ENCODE measurements at regions not wholly inside any gene's neighbourhood (a gene's known extent, or its start where the extent isn't known, plus 50 kb on each side); places are given as distances from the start of the nearest gene placed in this dataset.

DNA sequence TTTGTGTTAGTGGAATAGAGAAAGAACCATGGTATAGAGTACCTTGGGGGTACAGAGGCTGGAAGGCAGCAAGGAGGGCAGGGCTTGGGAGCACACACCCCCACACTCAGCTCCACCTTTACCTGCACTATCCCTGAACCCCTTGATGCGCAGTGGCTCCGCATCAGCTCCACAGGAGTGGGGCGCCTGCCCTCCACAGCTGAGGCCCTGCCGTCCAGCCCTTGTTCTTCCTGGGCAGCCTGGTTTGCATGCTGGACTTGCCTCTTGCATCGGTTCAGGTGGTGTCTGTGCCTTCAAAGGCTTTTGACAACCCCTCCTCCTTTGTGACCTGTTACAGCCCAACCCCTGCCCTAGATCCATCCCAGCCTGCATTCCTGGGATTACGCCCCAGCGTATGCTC lies 52.6 kb upstream of the ZNF32 start:
- Histone ChIP-seq H4K91ac (replicated peaks; ENCODE audit: insufficient read length, low read length) (no peak overlapping the region), H3K4me1 (replicated peaks in 1 of 4; ENCODE audit: control insufficient read depth in 3 of 4, insufficient read depth in 4 of 4, low read length in 3 of 4) (no peaks in the 10 kb centered on the region), H3K79me2 (ENCODE audit: control insufficient read depth in 1 of 2, insufficient read depth in 2 of 2, low read length in 2 of 2) (no peaks in the 10 kb centered on the region), H3K4me3 (ENCODE audit: extremely low read depth in 1 of 4, insufficient read depth in 2 of 4, low read depth in 3 of 4, low read length in 4 of 4) (no peak overlapping the region), H3K36me3 (ENCODE audit: control insufficient read depth in 2 of 4, insufficient read depth in 4 of 4, low read length in 3 of 4) (no peaks in the 10 kb centered on the region), H2AK5ac (ENCODE audit: low read depth, low read length) (no peak overlapping the region), H3K9ac (replicated peaks in 1 of 4; ENCODE audit: extremely low read depth in 1 of 4, low read depth in 3 of 4, low read length in 3 of 4) (no peak overlapping the region), H4K20me1 (replicated peaks in 1 of 2; ENCODE audit: control insufficient read depth in 1 of 2, insufficient read depth in 2 of 2, low read length in 2 of 2) (peaks cover 0 to 5% of the 10 kb centered on the region in 2 experiments), H3K27me3 (replicated peaks in 1 of 4; ENCODE audit: control insufficient read depth in 3 of 4, extremely low read depth in 1 of 4, insufficient read depth in 3 of 4, low read length in 3 of 4) (no peaks in the 10 kb centered on the region), H3K56ac (replicated peaks; ENCODE audit: insufficient read length, low read depth, low read length) (no peak overlapping the region), H3K27ac (ENCODE audit: low read depth, low read length) (no peak overlapping the region), H2BK20ac (ENCODE audit: low read length) (no peak overlapping the region), H3K9me3 (ENCODE audit: insufficient read depth in 2 of 2, low read depth in 1 of 2, low read length in 1 of 2) (no peaks in the 10 kb centered on the region), H2AFZ (ENCODE audit: low read length) (no peak overlapping the region), H4K5ac (ENCODE audit: insufficient read length, low read depth, low read length) (no peak overlapping the region), H3K79me1 (ENCODE audit: low read depth, low read length) (no peaks in the 10 kb centered on the region), H2BK12ac (ENCODE audit: low read depth, low read length) (no peak overlapping the region), H3K23me2 (ENCODE audit: low read depth, low read length) (peaks cover 6% of the 10 kb centered on the region; the same call in 1 of the 2 replicates), H3K4ac (replicated peaks; ENCODE audit: insufficient read length, low read depth, low read length) (no peak overlapping the region), H3K18ac (ENCODE audit: extremely low read depth, low read length) (no peak overlapping the region), H4K8ac (ENCODE audit: extremely low read depth, insufficient read depth, low read length) (no peak overlapping the region), H2BK120ac (replicated peaks; ENCODE audit: low read depth, low read length) (no peak overlapping the region), H2BK15ac (ENCODE audit: low read length) (no peak overlapping the region), H3K23ac (ENCODE audit: insufficient read length) (no peak overlapping the region), H3K4me2 (ENCODE audit: insufficient read depth in 1 of 2, low read depth in 2 of 2, low read length in 2 of 2) (no peak overlapping the region), H3K14ac (ENCODE audit: insufficient read length) (no peak overlapping the region), H2BK5ac (ENCODE audit: low read depth, low read length) (no peak overlapping the region)
- ChIA-PET CTCF (ENCODE audit: partially characterized antibody) (interaction anchor here (0.8 to 1.2 kb wide), 2 partner anchors 11 to 13 kb away, joined by 3 read pairs; no protein-coding TSS in a partner anchor), POLR2A (ENCODE audit: partially characterized antibody) (no interaction called here)
- 75% methylated on average over 7 of the region's 7 CpGs; no CpG with 5 or more reads in 1 of the 2 experiments for WGBS, 2 experiments (ENCODE audit: extremely low coverage in 1 of 2, insufficient coverage in 1 of 2, insufficient read length in 1 of 2, insufficient replicate concordance in 2 of 2, low coverage in 1 of 2, low lambda C conversion rate in 2 of 2, missing lambda C conversion rate in 1 of 2)
- no peak for DNase-seq (ENCODE audit: low read depth in 1 of 2, low spot score in 2 of 2)
- FAIRE-seq, result no peak
- TF ChIP-seq SRF (IDR thresholded peaks at IDR 0.05; ENCODE audit: low read depth, low read length) (no peak), SP4 (IDR thresholded peaks at IDR 0.05; ENCODE audit: low read length) (no peak), RFX5 (IDR thresholded peaks at IDR 0.05; ENCODE audit: borderline replicate concordance, low read depth, low read length) (no peak), BRCA1 (IDR thresholded peaks at IDR 0.05; ENCODE audit: low read depth, low read length) (no peak), CHD2 (IDR thresholded peaks at IDR 0.05; ENCODE audit: low read length) (no peak), HDAC6 (IDR thresholded peaks at IDR 0.05; ENCODE audit: low read depth, low read length) (no peak), PHF8 (conservative IDR thresholded peaks at IDR 0.05; ENCODE audit: low read depth, low read length) (no peak), POU5F1 (IDR thresholded peaks at IDR 0.05; ENCODE audit: low read depth, low read length) (no peak), JUN (IDR thresholded peaks at IDR 0.05; ENCODE audit: low read depth, low read length) (no peak), FOSL1 (IDR thresholded peaks at IDR 0.05; ENCODE audit: insufficient read depth, low read depth, low read length) (no peak), SIX5 (IDR thresholded peaks at IDR 0.05; ENCODE audit: low read depth, low read length) (no peak), TEAD4 (IDR thresholded peaks at IDR 0.05; ENCODE audit: low read depth, low read length) (no peak), CREB1 (IDR thresholded peaks at IDR 0.05) (no peak), TCF12 (IDR thresholded peaks at IDR 0.05; ENCODE audit: low read depth, low read length) (no peak)
- TF ChIP-seq, protein P1, sequence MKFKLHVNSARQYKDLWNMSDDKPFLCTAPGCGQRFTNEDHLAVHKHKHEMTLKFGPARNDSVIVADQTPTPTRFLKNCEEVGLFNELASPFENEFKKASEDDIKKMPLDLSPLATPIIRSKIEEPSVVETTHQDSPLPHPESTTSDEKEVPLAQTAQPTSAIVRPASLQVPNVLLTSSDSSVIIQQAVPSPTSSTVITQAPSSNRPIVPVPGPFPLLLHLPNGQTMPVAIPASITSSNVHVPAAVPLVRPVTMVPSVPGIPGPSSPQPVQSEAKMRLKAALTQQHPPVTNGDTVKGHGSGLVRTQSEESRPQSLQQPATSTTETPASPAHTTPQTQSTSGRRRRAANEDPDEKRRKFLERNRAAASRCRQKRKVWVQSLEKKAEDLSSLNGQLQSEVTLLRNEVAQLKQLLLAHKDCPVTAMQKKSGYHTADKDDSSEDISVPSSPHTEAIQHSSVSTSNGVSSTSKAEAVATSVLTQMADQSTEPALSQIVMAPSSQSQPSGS (IDR thresholded peaks at IDR 0.05; ENCODE audit: low read length), result no peak

Measured in H1 (cell line).